OCI-LY3 (cell line): ENCODE measurements at regions not wholly inside any gene's neighbourhood (a gene's known extent, or its start where the extent isn't known, plus 50 kb on each side); places are given as distances from the start of the nearest gene placed in this dataset.

ENCODE experiments used
- H2AFZ ChIP-seq: fragments of 200-600, 300-600 bp; shearing (Covaris generic); 2 replicates; pipeline ENCODE4 v1.6.0; 2014; ENCODE audit warnings: antibody characterized with exemption, low read depth, low read length
- H3K27ac ChIP-seq: fragments of 200-600, 300-600 bp; sonication (generic); 2 replicates; pipeline ENCODE4 v1.5.1; 2014; ENCODE audit warnings: mild to moderate bottlenecking, low read length, moderate library complexity, mixed read lengths
- H3K27me3 ChIP-seq: fragments of 200-600, 300-600 bp; sonication (generic); 2 replicates; pipeline ENCODE4 v1.6.1; 2014; ENCODE audit warnings: low read depth, low read length, mixed read lengths
- H3K36me3 ChIP-seq: fragments of 200-600, 300-600 bp; sonication (generic); replicated peaks from 2 replicates; pipeline ENCODE3; 2014; ENCODE audit warnings: low read depth, low read length, mixed read lengths
- H3K4me1 ChIP-seq: fragments of 300-600, 200-600 bp; sonication (generic); 2 replicates; pipeline ENCODE4 v1.6.1; 2014; ENCODE audit warnings: low read length, mixed read lengths
- H3K4me2 ChIP-seq: fragments of 200-600, 300-600 bp; sonication (generic); 2 replicates; pipeline ENCODE4 v1.6.1; 2014; ENCODE audit warnings: low read length, mixed read lengths
- H3K4me3 ChIP-seq: fragments of 300-600, 200-600 bp; sonication (generic); 2 replicates; pipeline ENCODE4 v1.5.1; 2014; ENCODE audit warnings: antibody characterized with exemption, mild to moderate bottlenecking, low read length, moderate library complexity
- H3K79me2 ChIP-seq: fragments of 300-600, 200-600 bp; shearing (Covaris generic); 2 replicates; pipeline ENCODE4 v1.6.1; 2014; ENCODE audit warnings: mild to moderate bottlenecking, low read length, mixed read lengths
- H3K9ac ChIP-seq: fragments of 300-600, 200-600 bp; shearing (Covaris generic); 2 replicates; pipeline ENCODE4 v1.6.0; 2014; ENCODE audit warnings: mild to moderate bottlenecking, low read length, moderate library complexity
- H3K9me3 ChIP-seq: fragments of 200-600, 300-600 bp; shearing (Covaris generic); 2 replicates; pipeline ENCODE4 v1.6.1; 2014; ENCODE audit warnings: low read length, mixed read lengths; ENCODE audit not compliant: insufficient read depth
- H4K20me1 ChIP-seq: fragments of 200-600, 300-600 bp; sonication (generic); 2 replicates; pipeline ENCODE4 v1.6.1; 2016; ENCODE audit warnings: low read length, mixed read lengths; ENCODE audit not compliant: insufficient read depth
- CTCF ChIP-seq: fragments of 200-600, 300-600 bp; sonication (generic); IDR thresholded peaks from 2 replicates; pipeline ENCODE4 v1.5.1; 2014; ENCODE audit warnings: antibody characterized with exemption, low read length, low read depth
- EZH2phosphoT487 ChIP-seq: fragments of 200-600 bp; shearing (Covaris generic); IDR thresholded peaks from 2 replicates; pipeline ENCODE4 v1.6.1; 2018; ENCODE audit warnings: antibody characterized with exemption, mixed run types, low read depth

DNA sequence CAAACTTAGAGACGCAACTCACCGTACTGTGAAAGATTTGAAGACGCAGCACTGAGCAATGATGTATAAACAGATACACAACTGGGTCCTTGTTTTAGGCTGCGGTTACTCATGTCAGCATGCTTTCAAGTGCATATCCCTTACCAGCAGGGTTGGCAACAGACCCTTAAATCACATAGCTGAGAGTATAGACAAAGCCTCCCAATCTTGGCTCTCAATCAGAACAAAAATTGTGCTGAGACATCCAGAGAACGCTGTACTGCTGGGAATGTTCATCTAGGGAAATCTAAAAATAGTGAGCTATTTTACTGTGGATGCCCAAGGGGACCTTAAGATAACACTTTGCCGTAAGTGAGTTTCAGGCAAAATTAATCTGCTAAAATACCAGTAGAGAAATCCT lies 84.4 kb upstream of the NUDT7 start:
- no peak overlapping the region for H2AFZ ChIP-seq
- no peak overlapping the region for H3K4me2 ChIP-seq
- peaks cover 44% of the 10 kb centered on the region for H3K27me3 ChIP-seq

DNA sequence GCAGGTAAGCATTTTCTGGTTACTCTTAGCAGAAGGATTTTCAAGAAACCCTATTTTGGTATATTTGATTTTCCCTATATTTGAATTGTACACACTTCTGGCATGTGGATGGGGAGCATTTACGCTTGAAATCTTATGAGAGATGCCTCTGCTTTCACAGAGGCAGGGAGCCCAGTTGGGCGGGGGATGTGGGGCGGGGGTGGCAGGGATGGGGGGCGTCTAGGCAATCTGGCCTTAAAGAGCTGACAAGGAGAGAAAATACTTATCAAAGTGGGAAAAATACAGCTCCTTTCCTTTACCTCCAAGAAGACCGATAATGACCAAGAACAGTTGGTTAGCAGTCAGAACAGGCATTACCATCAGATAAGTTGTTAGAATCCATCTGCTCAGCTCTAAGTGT lies 79.1 kb upstream of the NUDT7 start:
- no peaks in the 10 kb centered on the region for H4K20me1 ChIP-seq
- H3K36me3 ChIP-seq = no peaks in the 10 kb centered on the region
- no peak overlapping the region for H3K4me3 ChIP-seq
- TF ChIP-seq CTCF (no peak), EZH2phosphoT487 (no peak)
- H3K9ac ChIP-seq = no peak overlapping the region
- H3K4me2 ChIP-seq = no peak overlapping the region
- H3K9me3 ChIP-seq = no peaks in the 10 kb centered on the region
- H3K79me2 ChIP-seq = no peaks in the 10 kb centered on the region
- no peak overlapping the region for H3K27ac ChIP-seq
- H3K4me1 ChIP-seq = no peaks in the 10 kb centered on the region
- no peak overlapping the region for H2AFZ ChIP-seq
- H3K27me3 ChIP-seq = peaks cover 38% of the 10 kb centered on the region

More for the DNA sequence above, 84.4 kb upstream of the NUDT7 start:
- Histone ChIP-seq H4K20me1 (no peaks in the 10 kb centered on the region), H3K36me3 (no peaks in the 10 kb centered on the region), H3K4me3 (no peak overlapping the region), H3K4me1 (no peaks in the 10 kb centered on the region), H3K9ac (no peak overlapping the region), H3K79me2 (no peaks in the 10 kb centered on the region), H3K9me3 (no peaks in the 10 kb centered on the region), H3K27ac (no peak overlapping the region)
- no peak for TF ChIP-seq CTCF
- TF ChIP-seq EZH2phosphoT487 = no peak

DNA sequence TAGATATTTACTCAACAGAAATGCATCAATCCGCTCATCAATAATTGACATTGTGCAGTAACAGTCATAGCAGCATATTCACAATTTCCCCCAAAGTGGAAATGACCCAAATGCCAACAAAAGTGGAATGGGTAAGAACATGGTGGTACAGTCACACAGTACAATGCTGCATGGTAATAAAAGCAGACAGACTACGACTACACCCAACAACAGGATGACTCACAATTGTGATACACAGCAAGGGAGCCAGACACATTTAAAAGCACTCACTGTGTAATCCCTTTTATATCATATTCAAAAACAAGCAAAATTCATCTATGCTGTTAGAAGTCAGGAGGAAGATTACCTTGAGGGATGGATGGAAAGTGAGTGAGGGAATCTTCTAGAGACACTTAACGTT lies 76.5 kb upstream of the NUDT7 start:
- Histone ChIP-seq H3K36me3 (no peaks in the 10 kb centered on the region), H3K9me3 (no peaks in the 10 kb centered on the region), H3K4me1 (no peaks in the 10 kb centered on the region), H3K4me3 (no peak overlapping the region), H3K4me2 (no peak overlapping the region), H2AFZ (no peak overlapping the region), H4K20me1 (no peaks in the 10 kb centered on the region), H3K27ac (no peak overlapping the region), H3K9ac (no peak overlapping the region), H3K79me2 (no peaks in the 10 kb centered on the region), H3K27me3 (peaks cover 28% of the 10 kb centered on the region)
- TF ChIP-seq EZH2phosphoT487 (no peak), CTCF (no peak)

- Histone ChIP-seq H3K4me2 (no peak overlapping the region), H3K9me3 (no peaks in the 10 kb centered on the region), H3K4me3 (no peak overlapping the region), H4K20me1 (no peaks in the 10 kb centered on the region), H3K27me3 (peaks cover 36% of the 10 kb centered on the region), H3K79me2 (no peaks in the 10 kb centered on the region), H3K9ac (no peak overlapping the region), H2AFZ (no peak overlapping the region), H3K4me1 (no peaks in the 10 kb centered on the region), H3K27ac (no peak overlapping the region), H3K36me3 (no peaks in the 10 kb centered on the region)
- TF ChIP-seq CTCF (no peak), EZH2phosphoT487 (no peak)
These were observed 74.6 kb upstream of the NUDT7 start for GRCh38 chr16:77647726-77648125.
